ENCODE measurements at regions not wholly inside any gene's neighbourhood (a gene's known extent, or its start where the extent isn't known, plus 50 kb on each side); places are given as distances from the start of the nearest gene placed in this dataset.

- no peak for TF ChIP-seq CTCF (IDR thresholded peaks at IDR 0.05; ENCODE audit: low read length)
- TF ChIP-seq EZH2phosphoT487 (IDR thresholded peaks at IDR 0.05; ENCODE audit: low read length): no peak
- no peak for TF ChIP-seq EZH2 (optimal IDR thresholded peaks at IDR 0.05; ENCODE audit: low read depth, low read length)
Measured at GRCh38 chr4:111323496-111323895, 700.6 kb upstream of the PITX2 start.

Data from MM.1S (cell line).